Astrocyte (in vitro differentiated cells and primary cell): ENCODE measurements at regions not wholly inside any gene's neighbourhood (a gene's known extent, or its start where the extent isn't known, plus 50 kb on each side); places are given as distances from the start of the nearest gene placed in this dataset.

ENCODE experiments used
- EZH2 ChIP-seq: IDR thresholded peaks from 2 replicates; pipeline ENCODE4 v1.6.1; 2012; ENCODE audit warnings: mild to moderate bottlenecking, low read length, inconsistent platforms; ENCODE audit not compliant: insufficient read depth
- TF ChIP-seq, protein P1 (sequence below): IDR thresholded peaks from 2 replicates; pipeline ENCODE4 v1.5.1; 2011; ENCODE audit warnings: low read depth, mild to moderate bottlenecking, inconsistent platforms, low read length, moderate library complexity; ENCODE audit not compliant: insufficient read depth

DNA sequence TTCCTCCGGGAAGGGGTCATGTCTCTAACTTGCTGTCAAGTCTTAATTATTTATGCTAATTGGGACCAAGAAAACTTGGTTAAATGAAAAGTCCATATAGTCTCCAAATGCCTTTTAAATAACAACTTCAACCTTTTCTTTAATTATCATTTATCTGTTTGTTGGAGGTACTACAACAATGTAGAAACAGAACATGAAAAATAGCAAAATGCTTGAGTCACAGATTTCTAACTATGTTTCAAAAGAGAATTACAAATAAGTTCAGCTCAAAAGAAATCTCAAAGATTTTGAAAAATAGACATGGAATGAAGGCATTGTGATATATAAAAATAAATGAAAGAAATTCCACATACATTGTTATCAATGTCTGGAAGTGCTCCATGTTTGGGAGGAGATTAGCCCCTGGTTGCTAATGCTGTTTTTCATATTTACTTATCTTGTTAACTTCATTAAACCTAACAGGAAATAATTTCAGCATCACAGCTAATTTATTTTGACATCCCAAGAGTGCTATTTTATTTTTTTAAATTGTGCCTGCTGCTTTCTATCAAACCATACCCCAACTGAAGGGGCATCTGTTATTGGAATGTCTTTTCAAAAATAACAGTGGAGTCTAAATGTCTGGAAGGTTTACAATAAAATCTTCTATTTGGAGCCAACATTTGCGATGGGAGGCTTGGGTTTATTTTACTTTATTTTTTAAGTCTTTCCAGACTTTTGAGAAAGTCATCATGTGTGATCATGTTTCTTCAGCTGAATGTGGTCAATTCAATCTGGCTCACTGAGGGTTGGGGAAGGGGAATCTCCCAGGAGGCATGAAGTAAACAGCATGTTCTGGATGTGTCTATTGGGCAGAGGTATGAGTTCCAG lies 53.1 kb upstream of the ANKRD55 start:
- TF ChIP-seq, protein P1, sequence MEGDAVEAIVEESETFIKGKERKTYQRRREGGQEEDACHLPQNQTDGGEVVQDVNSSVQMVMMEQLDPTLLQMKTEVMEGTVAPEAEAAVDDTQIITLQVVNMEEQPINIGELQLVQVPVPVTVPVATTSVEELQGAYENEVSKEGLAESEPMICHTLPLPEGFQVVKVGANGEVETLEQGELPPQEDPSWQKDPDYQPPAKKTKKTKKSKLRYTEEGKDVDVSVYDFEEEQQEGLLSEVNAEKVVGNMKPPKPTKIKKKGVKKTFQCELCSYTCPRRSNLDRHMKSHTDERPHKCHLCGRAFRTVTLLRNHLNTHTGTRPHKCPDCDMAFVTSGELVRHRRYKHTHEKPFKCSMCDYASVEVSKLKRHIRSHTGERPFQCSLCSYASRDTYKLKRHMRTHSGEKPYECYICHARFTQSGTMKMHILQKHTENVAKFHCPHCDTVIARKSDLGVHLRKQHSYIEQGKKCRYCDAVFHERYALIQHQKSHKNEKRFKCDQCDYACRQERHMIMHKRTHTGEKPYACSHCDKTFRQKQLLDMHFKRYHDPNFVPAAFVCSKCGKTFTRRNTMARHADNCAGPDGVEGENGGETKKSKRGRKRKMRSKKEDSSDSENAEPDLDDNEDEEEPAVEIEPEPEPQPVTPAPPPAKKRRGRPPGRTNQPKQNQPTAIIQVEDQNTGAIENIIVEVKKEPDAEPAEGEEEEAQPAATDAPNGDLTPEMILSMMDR, result no peak
- TF ChIP-seq EZH2, result no peak
